OCI-LY1 (cell line): ENCODE measurements at regions not wholly inside any gene's neighbourhood (a gene's known extent, or its start where the extent isn't known, plus 50 kb on each side); places are given as distances from the start of the nearest gene placed in this dataset.

Experiments used
- EZH2 ChIP-seq: fragments of 200-600 bp; sonication (generic), shearing (Covaris generic); IDR thresholded peaks from 2 replicates; pipeline ENCODE4 v1.8.0; 2017; ENCODE audit warnings: borderline replicate concordance, mixed run types, mild to moderate bottlenecking, antibody characterized with exemption, low read length, moderate library complexity, mixed read lengths
- TF ChIP-seq, protein P1 (sequence below): fragments of 200-600 bp; sonication (generic), shearing (Covaris generic); IDR thresholded peaks from 2 replicates; pipeline ENCODE4 v1.5.1; 2017; ENCODE audit warnings: mild to moderate bottlenecking, antibody characterized with exemption, low read length, moderate library complexity, mixed read lengths

DNA sequence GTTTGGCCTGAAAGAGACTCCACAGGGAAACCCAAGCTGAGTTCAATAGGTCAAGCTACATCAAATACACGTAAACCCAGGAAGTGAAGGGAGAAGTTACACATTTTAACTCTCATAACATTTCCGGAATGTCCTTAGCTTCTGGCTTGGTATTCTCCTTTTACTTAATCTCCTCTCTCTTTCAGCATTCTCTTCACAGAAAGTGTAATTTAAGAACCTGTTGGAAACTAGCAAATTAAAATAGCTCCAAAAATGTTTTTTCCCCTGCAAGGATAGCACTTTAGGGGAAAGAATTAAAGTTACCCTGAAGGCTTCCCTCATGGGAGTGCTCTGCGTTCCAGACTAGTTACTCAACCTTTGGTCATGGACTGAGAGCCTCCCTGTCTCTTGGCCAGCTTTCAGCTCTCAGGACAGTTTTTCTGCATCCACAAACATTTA lies 292.7 kb upstream of the TARS1 start:
- TF ChIP-seq, protein P1, sequence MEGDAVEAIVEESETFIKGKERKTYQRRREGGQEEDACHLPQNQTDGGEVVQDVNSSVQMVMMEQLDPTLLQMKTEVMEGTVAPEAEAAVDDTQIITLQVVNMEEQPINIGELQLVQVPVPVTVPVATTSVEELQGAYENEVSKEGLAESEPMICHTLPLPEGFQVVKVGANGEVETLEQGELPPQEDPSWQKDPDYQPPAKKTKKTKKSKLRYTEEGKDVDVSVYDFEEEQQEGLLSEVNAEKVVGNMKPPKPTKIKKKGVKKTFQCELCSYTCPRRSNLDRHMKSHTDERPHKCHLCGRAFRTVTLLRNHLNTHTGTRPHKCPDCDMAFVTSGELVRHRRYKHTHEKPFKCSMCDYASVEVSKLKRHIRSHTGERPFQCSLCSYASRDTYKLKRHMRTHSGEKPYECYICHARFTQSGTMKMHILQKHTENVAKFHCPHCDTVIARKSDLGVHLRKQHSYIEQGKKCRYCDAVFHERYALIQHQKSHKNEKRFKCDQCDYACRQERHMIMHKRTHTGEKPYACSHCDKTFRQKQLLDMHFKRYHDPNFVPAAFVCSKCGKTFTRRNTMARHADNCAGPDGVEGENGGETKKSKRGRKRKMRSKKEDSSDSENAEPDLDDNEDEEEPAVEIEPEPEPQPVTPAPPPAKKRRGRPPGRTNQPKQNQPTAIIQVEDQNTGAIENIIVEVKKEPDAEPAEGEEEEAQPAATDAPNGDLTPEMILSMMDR, result no peak
- TF ChIP-seq EZH2, result no peak
